ENCODE measurements at regions not wholly inside any gene's neighbourhood (a gene's known extent, or its start where the extent isn't known, plus 50 kb on each side); places are given as distances from the start of the nearest gene placed in this dataset.

DNA sequence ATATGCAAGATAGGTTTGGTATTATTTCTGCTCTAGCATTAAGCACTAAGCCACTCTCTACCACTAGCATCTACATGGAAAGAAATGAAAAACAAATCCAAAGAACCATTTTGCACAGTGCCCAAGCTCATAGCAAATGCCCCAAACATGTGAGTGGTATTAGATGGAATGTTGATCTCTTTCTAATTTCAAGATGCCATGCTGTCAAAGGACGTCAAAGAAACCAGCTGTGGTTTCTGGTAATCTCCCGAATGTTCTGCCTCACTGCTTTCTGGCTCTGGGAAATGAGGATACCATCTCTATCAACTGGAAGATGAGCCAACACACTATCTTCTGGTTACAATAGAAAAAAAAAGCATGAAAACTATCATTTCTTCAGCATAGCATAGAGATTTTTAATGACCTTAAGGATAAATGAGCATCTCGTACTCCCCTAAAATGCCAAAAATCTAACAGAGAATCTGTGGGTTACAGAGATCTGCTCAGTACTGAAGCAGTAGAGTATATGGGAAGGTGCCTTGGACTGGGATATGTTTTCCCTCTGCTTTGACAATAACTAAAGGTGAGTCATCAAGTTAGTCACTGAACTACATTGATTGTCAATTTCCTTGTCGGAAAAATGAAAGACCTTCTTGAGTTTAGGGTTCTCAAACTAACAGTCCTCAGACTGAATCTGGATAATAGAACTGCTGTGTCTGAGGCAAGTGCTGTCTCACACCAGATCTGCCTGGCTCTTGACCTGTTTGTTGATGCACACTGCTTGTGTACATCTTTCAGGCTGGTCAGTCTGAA is 244.8 kb upstream of the NCKAP5 start:
- H3K27ac ChIP-seq = no peak overlapping the region
- peaks cover 0 to 6% (median 3%) of the 10 kb centered on the region in 12 donors for H3K4me1 ChIP-seq
- H3K27me3 ChIP-seq = no peaks in the 10 kb centered on the region
- H3K36me3 ChIP-seq = no peaks in the 10 kb centered on the region
- TF ChIP-seq POLR2A (IDR thresholded peaks at IDR 0.05) = no peak
- no peak for TF ChIP-seq CTCF (IDR thresholded peaks at IDR 0.05)
- intact Hi-C loops (cut with DNase I) = no loop called here
- 87 to 93% (median 91%) methylated on average over 4 of the region's 4 CpGs for WGBS, 4 donors
- ATAC-seq (no peak), DNase-seq (no peak)
- peaks cover 0 to 29% (median 0%) of the 10 kb centered on the region in 12 donors for H3K9me3 ChIP-seq
- H3K4me3 ChIP-seq = no peak overlapping the region

DNA sequence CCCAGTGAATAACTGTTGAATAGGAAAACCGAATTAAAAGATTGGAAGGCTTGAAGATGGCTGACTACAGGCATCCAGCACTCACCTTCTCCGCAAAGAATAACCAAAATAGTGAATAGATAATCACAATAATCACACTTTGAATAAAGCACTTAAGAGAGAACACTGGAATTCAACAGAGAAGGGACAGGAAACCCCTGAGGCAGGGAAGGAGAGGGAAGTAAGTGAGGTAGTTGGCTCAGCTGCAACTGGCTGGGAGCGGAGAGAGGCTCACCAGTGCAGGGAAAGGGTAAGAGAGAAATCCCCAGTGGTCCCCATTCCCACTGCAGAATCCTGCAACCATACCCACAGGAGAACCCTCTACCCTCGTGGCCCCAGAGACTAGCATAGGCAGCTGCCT is 246.6 kb upstream of the NCKAP5 start:
- Histone ChIP-seq H3K4me1 (peaks cover 0 to 10% (median 6%) of the 10 kb centered on the region in 12 donors), H3K27ac (no peak overlapping the region), H3K27me3 (no peaks in the 10 kb centered on the region), H3K4me3 (no peak overlapping the region), H3K9me3 (peaks cover 0 to 21% (median 0%) of the 10 kb centered on the region in 12 donors), H3K36me3 (no peaks in the 10 kb centered on the region)
- intact Hi-C loops (cut with DNase I) = no loop called here
- WGBS, 4 donors = 62 to 70% (median 69%) methylated on average over 4 of the region's 4 CpGs
- TF ChIP-seq CTCF (IDR thresholded peaks at IDR 0.05) (no peak), POLR2A (IDR thresholded peaks at IDR 0.05) (no peak)
- DNase-seq (no peak), ATAC-seq (no peak)

- Histone ChIP-seq H3K4me1 (peaks cover 0 to 10% (median 6%) of the 10 kb centered on the region in 12 donors), H3K27ac (no peak overlapping the region), H3K36me3 (no peaks in the 10 kb centered on the region), H3K9me3 (peaks cover 0 to 14% (median 0%) of the 10 kb centered on the region in 12 donors), H3K27me3 (no peaks in the 10 kb centered on the region), H3K4me3 (no peak overlapping the region)
- DNase-seq (no peak), ATAC-seq (no peak)
- 95 to 98% (median 95%) methylated on average over 2 to 3 of the region's 3 CpGs for WGBS, 4 donors
- no peak for TF ChIP-seq POLR2A (IDR thresholded peaks at IDR 0.05)
- intact Hi-C loops (cut with DNase I) = no loop called here
Observed at GRCh38 chr2:133816037-133816436, 247.8 kb upstream of the NCKAP5 start.

DNA sequence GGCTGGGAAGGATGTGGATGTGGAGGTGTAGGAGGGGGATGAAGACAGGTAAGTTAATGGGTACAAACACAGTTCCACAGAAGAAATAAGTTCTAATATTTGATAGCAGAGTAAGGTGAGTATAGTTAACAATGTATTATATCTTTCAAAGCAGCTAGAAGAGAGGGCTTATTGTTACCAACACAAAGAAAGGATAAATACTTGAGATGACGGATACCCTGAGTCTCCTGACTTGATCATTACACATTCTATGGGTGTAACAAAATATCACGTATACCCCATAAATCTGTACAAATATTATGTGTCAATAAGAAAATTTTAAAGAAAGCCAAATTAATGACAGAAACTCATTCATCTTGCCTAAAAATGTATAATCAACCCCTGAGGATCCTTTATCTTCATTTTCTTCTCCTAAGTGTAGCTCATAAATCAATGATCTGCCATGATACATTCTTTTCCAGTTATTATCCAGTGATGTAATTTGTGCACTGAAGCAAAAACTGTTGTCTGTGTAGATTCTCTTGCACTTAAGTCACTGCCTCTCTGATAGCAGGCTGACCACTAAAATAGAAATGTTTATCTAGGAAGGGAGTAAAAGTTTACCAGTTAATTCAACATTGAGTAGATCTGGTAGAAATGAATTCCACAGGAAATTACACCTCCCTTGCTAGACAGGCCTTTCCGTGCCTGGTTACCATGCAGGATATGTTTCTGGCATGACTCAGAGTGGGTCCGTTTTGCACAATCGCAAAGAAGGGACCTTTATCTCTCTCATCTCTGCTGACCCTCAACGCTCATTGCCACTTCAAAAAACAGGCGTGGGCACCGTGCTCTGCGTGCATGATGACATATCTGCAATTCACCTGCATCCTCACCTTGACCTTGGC is 249.7 kb upstream of the NCKAP5 start:
- ATAC-seq = peak in 3 of 4 donors; percentile 71 to 74 (median 73)
- peaks cover 0 to 10% (median 6%) of the 10 kb centered on the region in 12 donors for H3K4me1 ChIP-seq
- H3K27me3 ChIP-seq = no peaks in the 10 kb centered on the region
- TF ChIP-seq CTCF (IDR thresholded peaks at IDR 0.05) (no peak), POLR2A (IDR thresholded peaks at IDR 0.05) (no peak)
- intact Hi-C loops (cut with DNase I) = no loop called here
- no peaks in the 10 kb centered on the region for H3K36me3 ChIP-seq
- no peaks in the 10 kb centered on the region for H3K9me3 ChIP-seq
- H3K27ac ChIP-seq = no peak overlapping the region
- WGBS, 4 donors = 20 to 29% (median 24%) methylated on average over 9 of the region's 9 CpGs
- DNase-seq = no peak
- no peak overlapping the region for H3K4me3 ChIP-seq
